Amniotic stem cell (primary cell): ENCODE measurements at regions not wholly inside any gene's neighbourhood (a gene's known extent, or its start where the extent isn't known, plus 50 kb on each side); places are given as distances from the start of the nearest gene placed in this dataset.
"Not testable (repeated sequence)": the region's sequence is repeated elsewhere in the genome, so short reads cannot be mapped to it uniquely, and the experiment has no call there.

ENCODE experiments used
- DNase-seq: peaks from one replicate; lab custom pipeline; 2025; lab: John Stamatoyannopoulos, UW

DNA sequence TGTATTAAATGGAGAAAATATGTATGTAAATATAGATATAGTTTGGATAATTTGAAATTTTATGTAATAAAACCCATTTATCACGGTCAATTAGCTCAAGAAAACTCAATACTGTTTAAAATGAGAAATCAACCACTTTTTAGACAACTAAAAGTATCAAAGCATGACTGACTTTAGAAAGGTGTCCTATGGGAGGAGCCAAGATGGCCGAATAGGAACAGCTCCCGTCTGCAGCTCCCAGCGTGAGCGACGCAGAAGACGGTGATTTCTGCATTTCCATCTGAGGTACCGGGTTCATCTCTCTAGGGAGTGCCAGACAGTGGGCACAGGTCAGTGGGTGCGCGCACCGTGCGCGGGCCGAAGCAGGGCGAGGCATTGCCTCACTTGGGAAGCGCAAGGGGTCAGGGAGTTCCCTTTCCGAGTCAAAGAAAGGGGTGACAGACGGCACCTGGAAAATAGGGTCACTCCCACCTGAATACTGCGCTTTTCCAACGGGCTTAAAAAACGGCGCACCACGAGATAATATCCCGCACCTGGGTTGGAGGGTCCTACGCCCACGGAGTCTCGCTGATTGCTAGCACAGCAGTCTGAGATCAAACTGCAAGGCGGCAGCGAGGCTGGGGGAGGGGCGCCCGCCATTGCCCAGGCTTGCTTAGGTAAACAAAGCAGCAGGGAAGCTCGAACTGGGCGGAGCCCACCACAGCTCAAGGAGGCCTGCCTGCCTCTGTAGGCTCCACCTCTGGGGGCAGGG lies 182.8 kb upstream of the NECTIN3 start:
- not testable (repeated sequence) for DNase-seq

GRCh38 chr3:110889376-110889699 lies 182.3 kb upstream of the NECTIN3 start:
- not testable (repeated sequence) for DNase-seq

DNA sequence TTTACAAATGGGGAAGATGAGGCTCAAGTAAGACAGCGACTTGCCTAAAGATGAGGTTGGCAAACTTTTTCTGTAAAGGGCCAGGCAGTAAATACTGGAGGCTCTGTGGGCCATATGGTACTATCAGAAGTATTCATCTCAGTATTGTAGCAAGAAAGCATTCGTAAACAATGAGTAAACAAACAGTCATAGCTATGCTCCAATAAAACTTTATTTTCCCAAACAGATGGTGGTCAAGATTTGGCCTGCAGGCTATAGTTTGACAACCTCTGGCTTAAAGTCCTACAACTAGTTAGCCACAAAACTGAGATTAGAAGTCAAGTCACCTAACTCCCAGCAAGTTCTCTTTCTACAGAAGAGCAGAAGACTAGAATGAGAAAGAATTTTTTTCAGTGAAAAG lies 177.0 kb upstream of the NECTIN3 start:
- no peak for DNase-seq

DNA sequence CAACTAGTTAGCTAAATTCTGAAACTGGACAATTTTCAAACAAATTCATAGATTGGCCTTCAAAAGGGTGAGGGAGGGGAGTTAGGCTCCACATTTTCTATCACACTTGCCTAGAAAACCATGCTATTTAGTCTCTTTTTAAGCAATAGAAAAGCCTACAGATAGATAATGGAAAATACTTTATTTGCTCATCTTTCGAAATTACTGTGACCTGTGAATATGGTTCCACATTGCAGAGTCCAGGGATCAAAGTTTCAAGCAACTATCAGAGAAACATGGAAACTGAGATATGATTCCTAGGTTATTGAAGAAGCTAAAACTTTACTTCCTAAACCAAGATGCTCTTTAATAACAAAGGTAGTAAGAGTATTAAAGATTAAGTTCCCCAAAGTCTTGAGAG lies 176.6 kb upstream of the NECTIN3 start:
- no peak for DNase-seq

DNA sequence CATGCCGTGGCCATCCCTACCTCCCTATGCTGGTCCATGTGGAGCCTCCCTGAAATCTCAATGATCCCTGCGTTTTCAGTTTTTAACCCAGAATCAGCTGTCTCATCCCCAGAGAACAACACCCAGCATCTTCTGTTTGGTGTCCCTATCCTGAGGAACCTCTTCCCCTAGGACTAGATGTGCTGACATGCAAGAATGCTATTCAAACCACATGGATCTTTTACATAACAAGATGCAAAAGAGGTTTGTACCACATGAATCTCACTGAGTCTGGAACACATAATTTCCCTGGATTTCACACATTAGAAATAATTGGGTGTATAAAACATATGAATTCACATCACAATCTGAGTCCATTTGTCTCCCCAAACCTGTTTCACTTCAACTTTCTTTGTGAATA lies 174.6 kb upstream of the NECTIN3 start:
- DNase-seq = no peak

GRCh38 chr3:110900576-110900975 lies 171.0 kb upstream of the NECTIN3 start:
- no peak for DNase-seq

- DNase-seq = no peak
Observed at GRCh38 chr3:110901536-110901935, 170.1 kb upstream of the NECTIN3 start.

DNA sequence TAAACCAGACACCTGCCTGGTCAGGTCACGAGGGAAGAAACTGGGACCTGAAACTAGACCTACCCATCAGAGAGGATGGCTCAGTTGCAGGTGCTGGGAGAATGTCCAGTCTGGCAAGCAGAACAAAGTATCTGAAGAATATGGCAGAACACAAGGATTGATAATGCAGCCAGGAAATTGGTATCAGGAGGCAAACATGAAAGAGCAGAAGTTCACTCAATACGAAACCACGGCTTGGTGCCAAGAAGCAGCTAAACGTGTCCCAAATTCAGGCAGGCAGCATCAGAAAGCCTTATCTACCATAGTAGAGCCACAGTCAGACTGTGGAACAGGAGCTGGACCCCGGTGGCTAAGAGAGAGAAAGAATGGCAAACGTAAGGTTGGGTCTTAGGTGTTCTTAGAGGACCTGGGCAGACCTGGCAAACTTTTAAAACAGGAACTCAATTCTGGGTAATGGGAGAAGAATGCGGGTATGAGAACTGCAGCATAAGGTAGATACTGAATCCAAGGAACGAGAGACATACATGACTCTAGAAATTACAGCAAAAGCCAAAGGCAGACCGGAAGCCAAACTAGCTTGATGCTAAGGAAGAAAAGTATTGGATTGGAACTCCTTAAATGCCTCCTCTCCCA lies 169.0 kb upstream of the NECTIN3 start:
- DNase-seq = no peak

GRCh38 chr3:110903771-110904519 lies 167.7 kb upstream of the NECTIN3 start:
- no peak for DNase-seq

DNA sequence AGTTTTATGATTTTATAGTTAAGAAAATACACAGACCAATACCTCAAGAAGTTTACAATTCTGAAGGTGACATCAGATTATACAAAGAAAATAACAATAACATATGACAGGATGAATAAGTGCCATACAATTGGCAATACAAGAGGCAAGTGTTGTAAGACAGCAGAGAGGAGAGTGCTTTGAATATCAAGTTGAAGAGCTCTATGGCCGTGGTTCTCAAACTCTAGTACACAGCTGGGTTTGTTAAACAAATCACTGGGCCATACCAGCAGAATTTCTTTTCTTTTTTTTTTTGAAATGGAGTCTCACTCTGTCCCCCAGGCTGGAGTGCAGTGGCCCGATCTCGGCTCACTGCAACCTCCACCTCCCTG lies 167.1 kb upstream of the NECTIN3 start:
- no peak for DNase-seq

DNA sequence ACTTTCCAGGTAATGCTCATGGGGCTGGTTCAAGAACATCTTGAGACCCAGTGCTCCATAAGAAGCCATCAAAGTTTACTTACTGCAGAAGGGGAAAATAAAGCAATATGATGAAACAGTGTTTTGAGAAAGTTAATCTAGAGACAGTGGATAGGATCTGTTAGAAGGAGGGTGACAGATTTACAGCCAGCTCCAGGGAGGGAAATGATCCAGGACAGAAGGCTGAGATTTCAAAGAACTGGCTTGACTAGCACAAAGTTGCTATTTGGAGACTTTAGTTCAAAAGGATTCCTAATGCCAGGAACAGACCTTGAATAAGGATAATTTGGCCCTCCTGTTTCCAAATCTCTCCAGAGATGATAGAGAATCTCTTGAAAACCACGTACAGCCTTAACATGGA lies 166.5 kb upstream of the NECTIN3 start:
- DNase-seq = no peak

DNA sequence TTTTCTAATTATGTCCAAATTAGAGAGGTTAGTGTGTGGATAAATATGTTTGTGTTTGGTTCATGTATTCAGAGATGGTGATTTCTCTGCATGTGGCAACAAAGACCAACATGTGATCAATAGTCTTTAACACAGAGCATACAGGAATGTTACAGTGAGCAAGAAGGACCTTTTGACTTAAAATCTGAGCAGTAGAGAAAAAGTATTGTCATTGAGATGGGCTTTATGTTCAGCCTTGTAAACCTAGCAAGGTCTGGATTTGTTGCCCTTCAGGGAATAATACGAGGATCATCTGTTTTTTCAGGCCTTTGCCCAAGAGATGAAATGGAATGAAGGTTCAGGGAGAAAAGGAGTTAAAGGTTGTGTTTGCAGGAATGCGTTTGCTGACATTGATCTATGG lies 161.8 kb upstream of the NECTIN3 start:
- no peak for DNase-seq

GRCh38 chr3:110910346-110910955 lies 161.2 kb upstream of the NECTIN3 start:
- no peak for DNase-seq

GRCh38 chr3:110918963-110919362 lies 152.7 kb upstream of the NECTIN3 start:
- DNase-seq = no peak

GRCh38 chr3:110925798-110926197 lies 145.8 kb upstream of the NECTIN3 start:
- DNase-seq = no peak

DNA sequence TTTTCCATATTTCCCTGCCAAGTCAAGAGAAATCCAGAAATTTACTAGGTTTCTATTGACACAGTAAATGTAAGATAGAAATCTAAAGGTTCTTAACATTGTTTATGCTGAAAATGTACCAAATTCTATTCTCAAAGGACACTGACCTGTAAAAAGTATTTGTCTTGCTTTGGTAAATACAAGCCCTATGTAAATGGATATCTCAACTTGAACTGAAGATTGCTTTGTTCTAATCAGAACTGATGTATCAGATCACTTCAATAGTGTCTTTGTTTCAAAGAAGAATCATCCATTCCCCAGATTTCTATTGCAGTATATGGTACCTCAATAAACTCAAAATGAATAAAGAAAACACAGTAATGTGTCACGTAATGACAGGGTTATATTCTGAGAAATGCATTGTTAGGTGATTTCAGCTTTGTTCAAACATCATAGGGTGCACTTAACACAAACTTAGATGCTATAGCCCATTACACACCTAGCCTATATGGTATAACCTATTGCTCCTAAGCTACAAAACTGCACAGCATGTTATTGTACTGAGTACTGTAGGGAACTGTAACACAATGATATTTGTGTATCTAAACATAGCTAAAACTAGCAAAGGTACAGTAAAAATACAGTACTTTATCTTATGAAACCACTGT lies 143.5 kb upstream of the NECTIN3 start:
- no peak for DNase-seq

GRCh38 chr3:110929816-110930215 lies 141.8 kb upstream of the NECTIN3 start:
- DNase-seq = no peak

GRCh38 chr3:110932567-110932966 lies 139.0 kb upstream of the NECTIN3 start:
- DNase-seq = no peak

DNA sequence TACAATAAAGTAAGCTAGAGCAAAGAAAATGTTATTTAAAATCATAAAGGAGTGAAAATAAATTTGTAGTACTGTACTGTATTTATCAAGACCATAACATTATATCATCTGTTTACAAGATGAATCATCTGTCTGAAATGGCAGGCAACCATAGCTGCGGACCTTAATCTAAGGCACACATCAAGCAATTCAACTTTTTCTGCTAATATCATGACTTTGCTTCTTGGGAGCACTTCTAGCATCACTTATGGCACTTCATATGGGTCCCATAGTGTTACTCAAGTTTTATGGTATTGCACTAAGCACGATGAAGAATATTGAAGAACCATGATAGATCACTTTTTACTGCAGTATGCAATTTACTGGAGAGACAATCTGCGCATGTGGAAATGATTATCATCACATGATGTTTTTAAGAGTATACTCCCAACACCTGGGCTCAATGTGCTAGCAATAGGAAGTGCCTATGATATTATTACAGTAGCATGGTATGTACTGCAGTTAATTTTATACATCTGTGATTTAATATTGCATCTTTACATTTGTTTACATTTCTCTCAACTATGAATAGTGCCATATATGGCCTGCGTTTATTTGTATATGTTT lies 137.7 kb upstream of the NECTIN3 start:
- no peak for DNase-seq

- no peak for DNase-seq
Observed at GRCh38 chr3:110938629-110939028, 133.0 kb upstream of the NECTIN3 start.

DNA sequence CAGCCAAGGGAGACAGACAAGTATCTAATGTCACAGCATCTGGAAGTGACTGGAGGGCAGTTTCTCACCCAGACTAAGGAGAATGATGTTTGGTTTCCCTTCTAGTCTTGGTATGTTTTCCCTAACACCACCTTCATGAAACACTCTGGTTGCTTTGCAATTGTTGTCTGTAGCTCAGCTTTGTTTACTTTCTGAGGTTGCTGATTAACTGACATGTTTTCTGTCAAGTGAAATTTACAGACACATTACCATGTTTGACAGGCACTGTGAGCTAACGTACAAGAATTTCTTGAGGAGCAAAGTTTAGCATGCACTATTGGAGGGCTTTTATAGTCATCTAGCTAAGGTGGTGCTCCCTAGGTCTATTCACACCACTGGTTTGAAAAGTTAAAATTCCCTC lies 131.6 kb upstream of the NECTIN3 start:
- DNase-seq = no peak

DNA sequence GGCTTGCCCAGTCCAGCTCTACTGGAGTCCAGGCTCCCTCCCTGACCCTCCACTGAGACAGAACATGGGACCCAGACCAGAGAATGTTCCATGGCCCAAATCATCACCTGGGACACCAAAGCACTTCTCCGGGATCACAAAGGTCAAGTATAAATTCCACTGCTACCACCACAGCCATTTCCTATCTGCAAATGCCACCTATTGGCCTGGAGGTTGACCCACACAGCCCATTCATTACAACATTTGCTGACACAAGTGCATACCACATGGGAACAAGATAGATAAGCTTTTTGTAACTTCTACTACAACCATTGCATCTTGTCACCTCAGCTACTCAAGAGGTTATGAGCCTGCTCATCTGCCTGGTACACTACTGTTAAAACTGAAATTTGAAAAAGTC lies 126.8 kb upstream of the NECTIN3 start:
- DNase-seq = no peak
